22Rv1 (cell line): ENCODE measurements at regions not wholly inside any gene's neighbourhood (a gene's known extent, or its start where the extent isn't known, plus 50 kb on each side); places are given as distances from the start of the nearest gene placed in this dataset.

ENCODE experiments used
- ZFX ChIP-seq: fragments of 450-650 bp; IDR thresholded peaks from 2 replicates; pipeline ENCODE4 v1.6.1; 2017; ENCODE audit warnings: antibody characterized with exemption, borderline replicate concordance
- TF ChIP-seq, protein P1 (sequence below): fragments of 450-650 bp; IDR thresholded peaks from 2 replicates; pipeline ENCODE4 v1.5.1; 2017; ENCODE audit warnings: mild to moderate bottlenecking

DNA sequence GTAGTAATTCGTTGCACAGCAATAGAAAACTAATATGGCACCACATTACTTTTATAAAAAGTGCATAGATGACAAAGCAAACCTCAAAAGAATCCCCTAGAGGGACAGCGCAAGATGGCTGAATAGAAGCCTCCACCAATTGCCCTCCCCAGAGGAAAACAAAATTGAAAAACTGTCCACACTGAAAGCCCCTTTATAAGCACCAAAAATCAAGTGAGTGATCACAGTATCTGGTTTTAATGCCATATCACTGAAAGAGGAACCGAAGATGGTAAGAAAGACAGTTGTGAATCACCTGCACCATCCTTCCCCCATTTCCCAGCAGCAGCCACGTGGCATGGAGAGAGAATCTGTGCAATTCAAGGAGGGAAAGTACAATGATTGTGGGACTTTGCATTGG lies 522.2 kb downstream of the GLUD2 start:
- TF ChIP-seq, protein P1, sequence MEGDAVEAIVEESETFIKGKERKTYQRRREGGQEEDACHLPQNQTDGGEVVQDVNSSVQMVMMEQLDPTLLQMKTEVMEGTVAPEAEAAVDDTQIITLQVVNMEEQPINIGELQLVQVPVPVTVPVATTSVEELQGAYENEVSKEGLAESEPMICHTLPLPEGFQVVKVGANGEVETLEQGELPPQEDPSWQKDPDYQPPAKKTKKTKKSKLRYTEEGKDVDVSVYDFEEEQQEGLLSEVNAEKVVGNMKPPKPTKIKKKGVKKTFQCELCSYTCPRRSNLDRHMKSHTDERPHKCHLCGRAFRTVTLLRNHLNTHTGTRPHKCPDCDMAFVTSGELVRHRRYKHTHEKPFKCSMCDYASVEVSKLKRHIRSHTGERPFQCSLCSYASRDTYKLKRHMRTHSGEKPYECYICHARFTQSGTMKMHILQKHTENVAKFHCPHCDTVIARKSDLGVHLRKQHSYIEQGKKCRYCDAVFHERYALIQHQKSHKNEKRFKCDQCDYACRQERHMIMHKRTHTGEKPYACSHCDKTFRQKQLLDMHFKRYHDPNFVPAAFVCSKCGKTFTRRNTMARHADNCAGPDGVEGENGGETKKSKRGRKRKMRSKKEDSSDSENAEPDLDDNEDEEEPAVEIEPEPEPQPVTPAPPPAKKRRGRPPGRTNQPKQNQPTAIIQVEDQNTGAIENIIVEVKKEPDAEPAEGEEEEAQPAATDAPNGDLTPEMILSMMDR: no peak
- no peak for TF ChIP-seq ZFX
